Suprapubic skin (tissue), 4 donors: ENCODE measurements at regions not wholly inside any gene's neighbourhood (a gene's known extent, or its start where the extent isn't known, plus 50 kb on each side); places are given as distances from the start of the nearest gene placed in this dataset.

Experiments used
- POLR2A ChIP-seq, 2 donors: fragments of 450-650 bp; IDR thresholded peaks; one replicate each; pipeline ENCODE4 v1.6.1; 2017; ENCODE audit warnings: antibody characterized with exemption in 2 of 2, mild to moderate bottlenecking in 2 of 2, moderate library complexity in 2 of 2
- POLR2AphosphoS5 ChIP-seq, 3 donors: sonication (generic); formaldehyde crosslinking; IDR thresholded peaks; one replicate each; pipeline ENCODE4 v1.6.1; 2017; ENCODE audit warnings: antibody characterized with exemption in 3 of 3
- TF ChIP-seq, protein P1 (sequence below), 2 donors: fragments of 200-600 bp in 1 of 2; fragments of 450-650 bp in 1 of 2; sonication (generic) in 1 of 2; IDR thresholded peaks; one replicate each; pipeline ENCODE4 v1.5.1; 2016 to 2019; ENCODE audit warnings: antibody characterized with exemption in 2 of 2, mild to moderate bottlenecking in 1 of 2, moderate library complexity in 1 of 2

- TF ChIP-seq, protein P1, sequence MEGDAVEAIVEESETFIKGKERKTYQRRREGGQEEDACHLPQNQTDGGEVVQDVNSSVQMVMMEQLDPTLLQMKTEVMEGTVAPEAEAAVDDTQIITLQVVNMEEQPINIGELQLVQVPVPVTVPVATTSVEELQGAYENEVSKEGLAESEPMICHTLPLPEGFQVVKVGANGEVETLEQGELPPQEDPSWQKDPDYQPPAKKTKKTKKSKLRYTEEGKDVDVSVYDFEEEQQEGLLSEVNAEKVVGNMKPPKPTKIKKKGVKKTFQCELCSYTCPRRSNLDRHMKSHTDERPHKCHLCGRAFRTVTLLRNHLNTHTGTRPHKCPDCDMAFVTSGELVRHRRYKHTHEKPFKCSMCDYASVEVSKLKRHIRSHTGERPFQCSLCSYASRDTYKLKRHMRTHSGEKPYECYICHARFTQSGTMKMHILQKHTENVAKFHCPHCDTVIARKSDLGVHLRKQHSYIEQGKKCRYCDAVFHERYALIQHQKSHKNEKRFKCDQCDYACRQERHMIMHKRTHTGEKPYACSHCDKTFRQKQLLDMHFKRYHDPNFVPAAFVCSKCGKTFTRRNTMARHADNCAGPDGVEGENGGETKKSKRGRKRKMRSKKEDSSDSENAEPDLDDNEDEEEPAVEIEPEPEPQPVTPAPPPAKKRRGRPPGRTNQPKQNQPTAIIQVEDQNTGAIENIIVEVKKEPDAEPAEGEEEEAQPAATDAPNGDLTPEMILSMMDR (IDR thresholded peaks at IDR 0.05), result no peak
- TF ChIP-seq POLR2A (IDR thresholded peaks at IDR 0.05), result no peak
- no peak for TF ChIP-seq POLR2AphosphoS5 (IDR thresholded peaks at IDR 0.05)
Measured at GRCh38 chr12:88306471-88307069, 164.5 kb downstream of the TMTC3 start.
